H9 (cell line): ENCODE measurements at regions not wholly inside any gene's neighbourhood (a gene's known extent, or its start where the extent isn't known, plus 50 kb on each side); places are given as distances from the start of the nearest gene placed in this dataset.

Source experiments
- DNase-seq: peaks from one replicate; pipeline ENCODE4 v3.0.0-alpha.2; 2017
- H2AFZ ChIP-seq: one replicate; pipeline ENCODE4 v1.6.1; 2013; ENCODE audit warnings: mild to moderate bottlenecking, low read length, control low read depth, moderate library complexity
- H2AK5ac ChIP-seq: 2 replicates; pipeline ENCODE4 v1.6.1; 2013; ENCODE audit warnings: low read length, control low read depth, mixed read lengths; ENCODE audit not compliant: insufficient read length
- H2BK120ac ChIP-seq: one replicate; pipeline ENCODE4 v1.6.1; 2013; ENCODE audit warnings: low read depth, mild to moderate bottlenecking, low read length, control low read depth, inconsistent platforms; ENCODE audit not compliant: poor library complexity, severe bottlenecking
- H2BK12ac ChIP-seq: 2 replicates; pipeline ENCODE4 v1.6.1; 2013; ENCODE audit warnings: low read length, control low read depth, mixed read lengths, low read depth; ENCODE audit not compliant: insufficient read length
- H2BK15ac ChIP-seq: 2 replicates; pipeline ENCODE4 v1.6.1; 2013; ENCODE audit warnings: low read depth, low read length, control low read depth
- H2BK20ac ChIP-seq: one replicate; pipeline ENCODE4 v1.6.1; 2013; ENCODE audit warnings: low read depth, mild to moderate bottlenecking, low read length, control low read depth, inconsistent platforms; ENCODE audit not compliant: poor library complexity, severe bottlenecking
- H2BK5ac ChIP-seq: 2 replicates; pipeline ENCODE4 v1.6.1; 2013; ENCODE audit warnings: low read length, control low read depth, mixed read lengths; ENCODE audit not compliant: insufficient read length
- H3K14ac ChIP-seq: 2 replicates; pipeline ENCODE4 v1.6.1; 2013; ENCODE audit warnings: low read length, control low read depth; ENCODE audit not compliant: insufficient read depth
- H3K18ac ChIP-seq: 2 replicates; pipeline ENCODE4 v1.6.1; 2013; ENCODE audit warnings: low read depth, mild to moderate bottlenecking, mixed read lengths, low read length, control low read depth; ENCODE audit not compliant: insufficient read length
- H3K23ac ChIP-seq: 2 replicates; pipeline ENCODE4 v1.6.1; 2013; ENCODE audit warnings: low read length, control low read depth, mixed read lengths, low read depth; ENCODE audit not compliant: insufficient read length
- H3K23me2 ChIP-seq: 2 replicates; pipeline ENCODE4 v1.6.1; 2013; ENCODE audit warnings: low read depth, mild to moderate bottlenecking, mixed read lengths, low read length, control low read depth; ENCODE audit not compliant: insufficient read length, poor library complexity, severe bottlenecking
- H3K27ac ChIP-seq: 2 replicates; pipeline ENCODE4 v1.5.1; 2013; ENCODE audit warnings: low read length, control low read depth, mixed read lengths, low read depth; ENCODE audit not compliant: insufficient read length
- H3K27me3 ChIP-seq: 2 replicates; pipeline ENCODE4 v1.6.1; 2013; ENCODE audit warnings: low read length, control low read depth, inconsistent platforms; ENCODE audit not compliant: insufficient read depth
- H3K4ac ChIP-seq: 2 replicates; pipeline ENCODE4 v1.6.1; 2013; ENCODE audit warnings: low read depth, mild to moderate bottlenecking, control low read depth, inconsistent platforms, low read length, moderate library complexity
- H3K4me1 ChIP-seq: 2 replicates; pipeline ENCODE4 v1.6.1; 2013; ENCODE audit warnings: low read length, control low read depth, inconsistent platforms; ENCODE audit not compliant: insufficient read depth
- H3K4me2 ChIP-seq: 2 replicates; pipeline ENCODE4 v1.6.1; 2013; ENCODE audit warnings: low read length, control low read depth, mixed read lengths; ENCODE audit not compliant: insufficient read length, insufficient read depth
- H3K56ac ChIP-seq: 2 replicates; pipeline ENCODE4 v1.6.1; 2013; ENCODE audit warnings: low read depth, mild to moderate bottlenecking, mixed read lengths, low read length, control low read depth; ENCODE audit not compliant: insufficient read length
- H3K79me1 ChIP-seq: 2 replicates; pipeline ENCODE4 v1.6.1; 2013; ENCODE audit warnings: low read depth, mild to moderate bottlenecking, moderate library complexity, low read length, control low read depth, inconsistent platforms; ENCODE audit not compliant: insufficient read depth, poor library complexity, severe bottlenecking
- H3K79me2 ChIP-seq: 2 replicates; pipeline ENCODE4 v1.6.1; 2013; ENCODE audit warnings: low read length, control low read depth, inconsistent platforms; ENCODE audit not compliant: insufficient read depth
- H3K9ac ChIP-seq: 2 replicates; pipeline ENCODE4 v1.6.1; 2013; ENCODE audit warnings: low read length, control low read depth, mixed read lengths; ENCODE audit not compliant: insufficient read length; ENCODE audit errors: extremely low read depth
- H3K9me3 ChIP-seq: one replicate; pipeline ENCODE4 v1.6.1; 2013; ENCODE audit warnings: low read depth, low read length, inconsistent platforms; ENCODE audit not compliant: control insufficient read depth
- H3T11ph ChIP-seq: one replicate; pipeline ENCODE4 v1.6.1; 2013; ENCODE audit warnings: mild to moderate bottlenecking, low read length, control low read depth, inconsistent platforms
- H4K20me1 ChIP-seq: one replicate; pipeline ENCODE4 v1.6.1; 2013; ENCODE audit not compliant: control insufficient read depth, insufficient read length, insufficient read depth
- H4K5ac ChIP-seq: 2 replicates; pipeline ENCODE4 v1.6.1; 2013; ENCODE audit warnings: low read depth, mild to moderate bottlenecking, mixed read lengths, low read length, control low read depth; ENCODE audit not compliant: insufficient read length
- H4K8ac ChIP-seq: replicated peaks from 2 replicates; pipeline ENCODE4 v1.6.1; 2013; ENCODE audit warnings: low read length, control low read depth, mixed read lengths, low read depth; ENCODE audit not compliant: insufficient read length
- H4K91ac ChIP-seq: 2 replicates; pipeline ENCODE4 v1.6.1; 2013; ENCODE audit warnings: low read depth, mild to moderate bottlenecking, moderate library complexity, mixed read lengths, low read length, control low read depth; ENCODE audit not compliant: insufficient read length
- H3K27ac Mint-ChIP-seq, 3 experiments: 2 replicates in 2 of 3; 3 replicates in 1 of 3; pipeline ENCODE4 v1.8.0; 2020 to 2021; ENCODE audit warnings: mixed read lengths in 3 of 3, mild to moderate bottlenecking in 1 of 3, moderate library complexity in 1 of 3
- H3K27me3 Mint-ChIP-seq: 2 replicates; pipeline ENCODE4 v1.8.0; 2021; ENCODE audit warnings: low read depth, mild to moderate bottlenecking, moderate library complexity, mixed read lengths
- H3K36me3 Mint-ChIP-seq, 3 experiments: 2 replicates in 2 of 3; 3 replicates in 1 of 3; pipeline ENCODE4 v1.8.0; 2020 to 2021; ENCODE audit warnings: low read depth in 3 of 3, mixed read lengths in 3 of 3; ENCODE audit not compliant: insufficient read depth in 1 of 3
- H3K4me1 Mint-ChIP-seq, 2 experiments: 2 replicates each; pipeline ENCODE4 v1.8.0; 2020; ENCODE audit warnings: mixed read lengths in 2 of 2
- H3K4me3 Mint-ChIP-seq, 2 experiments: 2 replicates in 1 of 2; 3 replicates in 1 of 2; pipeline ENCODE4 v1.8.0; 2020 to 2021; ENCODE audit warnings: mild to moderate bottlenecking in 2 of 2, mixed read lengths in 2 of 2, moderate library complexity in 1 of 2
- H3K9me3 Mint-ChIP-seq, 2 experiments: 2 replicates in 1 of 2; 3 replicates in 1 of 2; pipeline ENCODE4 v1.8.0; 2020; ENCODE audit warnings: mild to moderate bottlenecking in 2 of 2, mixed read lengths in 2 of 2, moderate library complexity in 1 of 2
- WGBS: extraction: QIAGEN DNeasy Blood & Tissue Kit; methylation state at CpG from one replicate; pipeline ENCODE4 v1.1.7; 2013; ENCODE audit warnings: missing lambda C conversion rate, low lambda C conversion rate, mixed read lengths; ENCODE audit not compliant: insufficient read length; ENCODE audit errors: extremely low coverage; 5-methylcytosine and 5-hydroxymethylcytosine counted together
- TF ChIP-seq, protein P1 (sequence below): fragments of 200-600 bp; sonication (generic); conservative IDR thresholded peaks from 3 replicates; pipeline ENCODE4 v1.8.0; 2021; ENCODE audit warnings: antibody characterized with exemption, mild to moderate bottlenecking

DNA sequence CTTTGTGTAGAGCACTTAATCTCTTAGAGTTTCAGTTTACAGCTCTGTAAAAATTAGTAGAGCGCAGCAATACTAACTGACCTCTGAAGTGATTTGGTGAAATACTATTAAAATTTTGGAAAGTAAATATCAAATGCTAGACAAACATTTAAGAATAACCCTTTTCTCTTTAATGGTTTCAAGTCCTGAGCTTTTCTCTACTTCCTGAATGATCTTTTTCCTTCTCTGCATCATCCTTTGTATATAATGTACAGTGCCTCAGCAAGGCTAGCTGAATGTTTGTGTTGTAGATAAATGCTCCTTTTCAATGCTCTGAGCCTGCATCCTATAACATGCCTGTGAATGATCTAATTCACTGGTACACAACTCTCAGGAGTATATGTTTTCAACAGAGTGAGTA, 272.9 kb downstream of the ADGRL2 start:
- H2BK5ac ChIP-seq = no peak overlapping the region
- no peak overlapping the region for H4K91ac ChIP-seq
- H3K79me1 ChIP-seq = no peaks in the 10 kb centered on the region
- H3K27me3 ChIP-seq = no peaks in the 10 kb centered on the region
- Mint-ChIP-seq H3K9me3 (peaks cover 4 to 8% of the 10 kb centered on the region in 2 experiments; a peak in 4 of 5 replicates), H3K4me3 (no peak overlapping the region), H3K27me3 (no peaks in the 10 kb centered on the region), H3K36me3 (peaks cover 5 to 10% (median 5%) of the 10 kb centered on the region in 3 experiments; a peak in 6 of 7 replicates), H3K27ac (no peak overlapping the region), H3K4me1 (peaks cover 5 to 7% of the 10 kb centered on the region in 2 experiments)
- no peaks in the 10 kb centered on the region for H3K79me2 ChIP-seq
- H3K56ac ChIP-seq = no peak overlapping the region
- no peaks in the 10 kb centered on the region for H4K20me1 ChIP-seq
- no peak overlapping the region for H2BK12ac ChIP-seq
- H2AK5ac ChIP-seq = no peak overlapping the region
- H3K23me2 ChIP-seq = no peaks in the 10 kb centered on the region
- H3K27ac ChIP-seq = no peak overlapping the region
- H3K14ac ChIP-seq = no peak overlapping the region
- no peaks in the 10 kb centered on the region for H3K9me3 ChIP-seq
- no peak overlapping the region for H3K9ac ChIP-seq
- no peak overlapping the region for H2BK15ac ChIP-seq
- TF ChIP-seq, protein P1, sequence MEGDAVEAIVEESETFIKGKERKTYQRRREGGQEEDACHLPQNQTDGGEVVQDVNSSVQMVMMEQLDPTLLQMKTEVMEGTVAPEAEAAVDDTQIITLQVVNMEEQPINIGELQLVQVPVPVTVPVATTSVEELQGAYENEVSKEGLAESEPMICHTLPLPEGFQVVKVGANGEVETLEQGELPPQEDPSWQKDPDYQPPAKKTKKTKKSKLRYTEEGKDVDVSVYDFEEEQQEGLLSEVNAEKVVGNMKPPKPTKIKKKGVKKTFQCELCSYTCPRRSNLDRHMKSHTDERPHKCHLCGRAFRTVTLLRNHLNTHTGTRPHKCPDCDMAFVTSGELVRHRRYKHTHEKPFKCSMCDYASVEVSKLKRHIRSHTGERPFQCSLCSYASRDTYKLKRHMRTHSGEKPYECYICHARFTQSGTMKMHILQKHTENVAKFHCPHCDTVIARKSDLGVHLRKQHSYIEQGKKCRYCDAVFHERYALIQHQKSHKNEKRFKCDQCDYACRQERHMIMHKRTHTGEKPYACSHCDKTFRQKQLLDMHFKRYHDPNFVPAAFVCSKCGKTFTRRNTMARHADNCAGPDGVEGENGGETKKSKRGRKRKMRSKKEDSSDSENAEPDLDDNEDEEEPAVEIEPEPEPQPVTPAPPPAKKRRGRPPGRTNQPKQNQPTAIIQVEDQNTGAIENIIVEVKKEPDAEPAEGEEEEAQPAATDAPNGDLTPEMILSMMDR = no peak
- no CpG with 5 or more reads among the region's 1 CpG for WGBS
- no peak overlapping the region for H2BK120ac ChIP-seq
- H3K18ac ChIP-seq = no peak overlapping the region
- H2AFZ ChIP-seq = no peak overlapping the region
- no peak overlapping the region for H3K4me2 ChIP-seq
- no peak overlapping the region for H3T11ph ChIP-seq
- H3K4ac ChIP-seq = no peak overlapping the region
- no peaks in the 10 kb centered on the region; the same call in 1 of the 2 replicates for H3K4me1 ChIP-seq
- no peak overlapping the region for H4K5ac ChIP-seq
- no peak overlapping the region for H2BK20ac ChIP-seq
- no peak for DNase-seq
- no peak overlapping the region for H3K23ac ChIP-seq
- no peak overlapping the region for H4K8ac ChIP-seq
